ENCODE measurements at regions not wholly inside any gene's neighbourhood (a gene's known extent, or its start where the extent isn't known, plus 50 kb on each side); places are given as distances from the start of the nearest gene placed in this dataset.
"Not testable (repeated sequence)": the region's sequence is repeated elsewhere in the genome, so short reads cannot be mapped to it uniquely, and the experiment has no call there.

GRCh38 chrX:43350935-43351334 lies 305.2 kb upstream of the MAOA start:
- no peak for DNase-seq (ENCODE audit: low spot score)

- no peak for DNase-seq (ENCODE audit: low spot score)
Measured at GRCh38 chrX:43357741-43358140, 298.4 kb upstream of the MAOA start.

GRCh38 chrX:43373032-43373431 lies 283.1 kb upstream of the MAOA start:
- DNase-seq (ENCODE audit: low spot score): no peak

GRCh38 chrX:43375136-43375535 lies 281.0 kb upstream of the MAOA start:
- no peak for DNase-seq (ENCODE audit: low spot score)

GRCh38 chrX:43380704-43381103 lies 275.4 kb upstream of the MAOA start:
- no peak for DNase-seq (ENCODE audit: low spot score)

- DNase-seq (ENCODE audit: low spot score): no peak
Measured at GRCh38 chrX:43386875-43387274, 269.2 kb upstream of the MAOA start.

GRCh38 chrX:43405191-43405590 lies 250.9 kb upstream of the MAOA start:
- DNase-seq (ENCODE audit: low spot score): no peak

- DNase-seq (ENCODE audit: low spot score): no peak
Measured at GRCh38 chrX:43423876-43424275, 232.2 kb upstream of the MAOA start.

- DNase-seq (ENCODE audit: low spot score): no peak
Measured at GRCh38 chrX:43436517-43436916, 219.6 kb upstream of the MAOA start.

GRCh38 chrX:43446752-43447151 lies 209.3 kb upstream of the MAOA start:
- no peak for DNase-seq (ENCODE audit: low spot score)

- no peak for DNase-seq (ENCODE audit: low spot score)
Measured at GRCh38 chrX:43448688-43449087, 207.4 kb upstream of the MAOA start.

GRCh38 chrX:43450355-43450754 lies 205.7 kb upstream of the MAOA start:
- no peak for DNase-seq (ENCODE audit: low spot score)

GRCh38 chrX:43451976-43452686 lies 204.0 kb upstream of the MAOA start:
- DNase-seq (ENCODE audit: low spot score): not testable (repeated sequence)

GRCh38 chrX:43456063-43456462 lies 200.0 kb upstream of the MAOA start:
- DNase-seq (ENCODE audit: low spot score): peak; percentile 57

- no peak for DNase-seq (ENCODE audit: low spot score)
Measured at GRCh38 chrX:43456906-43457305, 199.2 kb upstream of the MAOA start.

- no peak for DNase-seq (ENCODE audit: low spot score)
Measured at GRCh38 chrX:43467608-43468234, 188.4 kb upstream of the MAOA start.

GRCh38 chrX:43469391-43470054 lies 186.6 kb upstream of the MAOA start:
- DNase-seq (ENCODE audit: low spot score): no peak

- no peak for DNase-seq (ENCODE audit: low spot score)
Measured at GRCh38 chrX:43474321-43474720, 181.8 kb upstream of the MAOA start.

GRCh38 chrX:43479070-43479469 lies 177.0 kb upstream of the MAOA start:
- no peak for DNase-seq (ENCODE audit: low spot score)

GRCh38 chrX:43479850-43480249 lies 176.2 kb upstream of the MAOA start:
- DNase-seq (ENCODE audit: low spot score): no peak

- DNase-seq (ENCODE audit: low spot score): peak; percentile 80
Measured at GRCh38 chrX:43481576-43481975, 174.5 kb upstream of the MAOA start.

- DNase-seq (ENCODE audit: low spot score): no peak
Measured at GRCh38 chrX:43493756-43494155, 162.3 kb upstream of the MAOA start.

GRCh38 chrX:43500246-43500645 lies 155.9 kb upstream of the MAOA start:
- DNase-seq (ENCODE audit: low spot score): peak; percentile 4

Measured in SK-N-DZ (cell line).